ENCODE measurements at regions not wholly inside any gene's neighbourhood (a gene's known extent, or its start where the extent isn't known, plus 50 kb on each side); places are given as distances from the start of the nearest gene placed in this dataset.

- TF ChIP-seq ZNF513 (tag by site-specific recombination; IDR thresholded peaks at IDR 0.05) (no peak), GLI4 (tag by site-specific recombination; IDR thresholded peaks at IDR 0.05) (no peak)
Measured at GRCh38 chr6:15722731-15723130, 59.9 kb upstream of the DTNBP1 start.
